MM.1S (cell line): ENCODE measurements at regions not wholly inside any gene's neighbourhood (a gene's known extent, or its start where the extent isn't known, plus 50 kb on each side); places are given as distances from the start of the nearest gene placed in this dataset.

Experiments used
- CTCF ChIP-seq: fragments of 300-600 bp; sonication (generic); IDR thresholded peaks from 2 replicates; pipeline ENCODE4 v1.5.1; 2016; ENCODE audit warnings: antibody characterized with exemption, low read length, mixed read lengths
- EZH2 ChIP-seq: fragments of 300-600 bp; sonication (generic); optimal IDR thresholded peaks from 2 replicates; pipeline ENCODE3; 2017; ENCODE audit warnings: low read depth, mild to moderate bottlenecking, antibody characterized with exemption, low read length, mixed read lengths
- EZH2phosphoT487 ChIP-seq: fragments of 300-600 bp; sonication (generic); IDR thresholded peaks from 2 replicates; pipeline ENCODE4 v1.6.1; 2018; ENCODE audit warnings: antibody characterized with exemption, low read length

GRCh38 chr10:33732161-33732680 is 397.8 kb upstream of the NRP1 start:
- no peak for TF ChIP-seq CTCF
- no peak for TF ChIP-seq EZH2phosphoT487
- TF ChIP-seq EZH2: no peak
